Neural crest cell (in vitro differentiated cells): ENCODE measurements at regions not wholly inside any gene's neighbourhood (a gene's known extent, or its start where the extent isn't known, plus 50 kb on each side); places are given as distances from the start of the nearest gene placed in this dataset.
A peak's percentile ranks its signal among the peaks of the same experiment; 100 is the strongest.
"Not testable (repeated sequence)": the region's sequence is repeated elsewhere in the genome, so short reads cannot be mapped to it uniquely, and the experiment has no call there.

ENCODE experiments used
- DNase-seq: peaks from one replicate; pipeline ENCODE4 v3.0.0; 2021; ENCODE audit warnings: low read depth, mixed read lengths, low spot score
- H3K27ac Mint-ChIP-seq: one replicate; pipeline ENCODE4 v1.8.0; 2021; ENCODE audit warnings: mild to moderate bottlenecking, mixed read lengths; ENCODE audit not compliant: unreplicated experiment
- H3K27me3 Mint-ChIP-seq: 2 replicates; pipeline ENCODE4 v1.8.0; 2021; ENCODE audit warnings: low read depth, mild to moderate bottlenecking, mixed read lengths
- H3K36me3 Mint-ChIP-seq: 2 replicates; pipeline ENCODE4 v1.8.0; 2021; ENCODE audit warnings: low read depth, mild to moderate bottlenecking, mixed read lengths
- H3K4me1 Mint-ChIP-seq: 2 replicates; pipeline ENCODE4 v1.8.0; 2021; ENCODE audit warnings: mixed read lengths
- H3K4me3 Mint-ChIP-seq: one replicate; pipeline ENCODE4 v1.8.0; 2021; ENCODE audit warnings: mild to moderate bottlenecking, mixed read lengths
- H3K9me3 Mint-ChIP-seq: 2 replicates; pipeline ENCODE4 v1.8.0; 2021; ENCODE audit warnings: mixed read lengths
- CTCF ChIP-seq: fragments of 200-600 bp; sonication (generic); conservative IDR thresholded peaks from 2 replicates; pipeline ENCODE4 v1.5.0; 2021; ENCODE audit warnings: antibody characterized with exemption, mild to moderate bottlenecking

- no peaks in the 10 kb centered on the region for H3K27me3 Mint-ChIP-seq
- no peaks in the 10 kb centered on the region for H3K4me1 Mint-ChIP-seq
Observed at GRCh38 chrX:25503826-25504225, 488.1 kb upstream of the ARX start.

GRCh38 chrX:25507801-25508200 lies 492.0 kb upstream of the ARX start:
- Mint-ChIP-seq H3K27ac (no peak overlapping the region), H3K4me3 (no peak overlapping the region), H3K27me3 (no peaks in the 10 kb centered on the region), H3K36me3 (no peaks in the 10 kb centered on the region), H3K4me1 (no peaks in the 10 kb centered on the region), H3K9me3 (peaks cover 3% of the 10 kb centered on the region)
- TF ChIP-seq CTCF: no peak
- DNase-seq: no peak

More at GRCh38 chrX:25503826-25504225, 488.1 kb upstream of the ARX start:
- TF ChIP-seq CTCF: no peak
- Mint-ChIP-seq H3K27ac (no peak overlapping the region), H3K36me3 (no peaks in the 10 kb centered on the region), H3K9me3 (peaks cover 3% of the 10 kb centered on the region), H3K4me3 (no peak overlapping the region)
- DNase-seq: no peak

- Mint-ChIP-seq H3K27me3 (no peaks in the 10 kb centered on the region), H3K27ac (no peak overlapping the region), H3K36me3 (peaks cover 3% of the 10 kb centered on the region), H3K9me3 (peaks cover 12% of the 10 kb centered on the region), H3K4me1 (no peaks in the 10 kb centered on the region), H3K4me3 (no peak overlapping the region)
- no peak for DNase-seq
- no peak for TF ChIP-seq CTCF
Observed at GRCh38 chrX:25519258-25519657, 503.5 kb upstream of the ARX start.

GRCh38 chrX:25522443-25523010 lies 506.8 kb upstream of the ARX start:
- H3K9me3 Mint-ChIP-seq, H3K27me3 Mint-ChIP-seq, H3K27ac Mint-ChIP-seq, H3K4me1 Mint-ChIP-seq, H3K4me3 Mint-ChIP-seq, H3K36me3 Mint-ChIP-seq, DNase-seq: not testable (repeated sequence)

- peak; percentile 61 for TF ChIP-seq CTCF
- Mint-ChIP-seq H3K27me3 (no peaks in the 10 kb centered on the region), H3K9me3 (peaks cover 4% of the 10 kb centered on the region), H3K4me3 (no peak overlapping the region), H3K36me3 (no peaks in the 10 kb centered on the region), H3K27ac (no peak overlapping the region), H3K4me1 (peaks cover 6% of the 10 kb centered on the region)
- DNase-seq: peak; percentile 15
Observed at GRCh38 chrX:25523574-25524540, 508.1 kb upstream of the ARX start.

- no peak for DNase-seq
- Mint-ChIP-seq H3K4me1 (peaks cover 6% of the 10 kb centered on the region), H3K4me3 (no peak overlapping the region), H3K27me3 (no peaks in the 10 kb centered on the region), H3K27ac (no peak overlapping the region), H3K9me3 (peaks cover 2% of the 10 kb centered on the region), H3K36me3 (no peaks in the 10 kb centered on the region)
- TF ChIP-seq CTCF: no peak
Observed at GRCh38 chrX:25527156-25527555, 511.4 kb upstream of the ARX start.
